Trophoblast cell (in vitro differentiated cells and primary cell): ENCODE measurements at regions not wholly inside any gene's neighbourhood (a gene's known extent, or its start where the extent isn't known, plus 50 kb on each side); places are given as distances from the start of the nearest gene placed in this dataset.

Source experiments
- DNase-seq, 2 donors: peaks; one replicate each; pipeline ENCODE4 v3.0.0-alpha.2; 2016
- H2AFZ ChIP-seq: 2 replicates; pipeline ENCODE4 v1.6.1; 2013; ENCODE audit warnings: low read length, moderate library complexity, mild to moderate bottlenecking; ENCODE audit not compliant: insufficient read depth, poor library complexity
- H2AK5ac ChIP-seq: 2 replicates; pipeline ENCODE4 v1.6.1; 2013; ENCODE audit warnings: mild to moderate bottlenecking, low read length
- H2BK120ac ChIP-seq: 2 replicates; pipeline ENCODE4 v1.6.1; 2013; ENCODE audit warnings: low read length, mild to moderate bottlenecking, moderate library complexity; ENCODE audit not compliant: insufficient read depth, poor library complexity
- H2BK12ac ChIP-seq: 2 replicates; pipeline ENCODE4 v1.6.1; 2013; ENCODE audit warnings: mild to moderate bottlenecking, low read length, moderate library complexity
- H2BK5ac ChIP-seq: 2 replicates; pipeline ENCODE4 v1.6.1; 2013; ENCODE audit warnings: low read length, low read depth, moderate library complexity, mild to moderate bottlenecking; ENCODE audit not compliant: poor library complexity
- H3K14ac ChIP-seq: 2 replicates; pipeline ENCODE4 v1.6.1; 2013; ENCODE audit warnings: mild to moderate bottlenecking, low read length
- H3K18ac ChIP-seq: 2 replicates; pipeline ENCODE4 v1.6.1; 2013; ENCODE audit warnings: mild to moderate bottlenecking, low read length
- H3K23ac ChIP-seq: 2 replicates; pipeline ENCODE4 v1.6.1; 2013; ENCODE audit warnings: low read length
- H3K27ac ChIP-seq: 2 replicates; pipeline ENCODE4 v1.5.1; 2013; ENCODE audit warnings: low read depth, mild to moderate bottlenecking, inconsistent platforms, low read length, moderate library complexity
- H3K27me3 ChIP-seq: 2 replicates; pipeline ENCODE4 v1.6.1; 2013; ENCODE audit warnings: inconsistent platforms, mild to moderate bottlenecking, low read length, moderate library complexity; ENCODE audit not compliant: insufficient read depth
- H3K36me3 ChIP-seq, 2 experiments: 1 replicate in 1 of 2; 2 replicates in 1 of 2; pipeline ENCODE4 v1.6.1; 2013; ENCODE audit warnings: low read length in 2 of 2, mild to moderate bottlenecking in 2 of 2, moderate library complexity in 1 of 2; ENCODE audit not compliant: insufficient read depth in 2 of 2, control insufficient read depth in 1 of 2
- H3K4ac ChIP-seq: 2 replicates; pipeline ENCODE4 v1.6.1; 2013; ENCODE audit warnings: low read depth, mild to moderate bottlenecking, low read length, moderate library complexity
- H3K4me1 ChIP-seq, 2 experiments: 1 replicate in 1 of 2; 2 replicates in 1 of 2; pipeline ENCODE4 v1.6.1; 2013; ENCODE audit warnings: low read length in 2 of 2, mild to moderate bottlenecking in 2 of 2, moderate library complexity in 1 of 2; ENCODE audit not compliant: insufficient read depth in 2 of 2, control insufficient read depth in 1 of 2
- H3K4me2 ChIP-seq: 2 replicates; pipeline ENCODE4 v1.6.1; 2013; ENCODE audit warnings: inconsistent platforms, mild to moderate bottlenecking, low read length, moderate library complexity
- H3K4me3 ChIP-seq: 2 replicates; pipeline ENCODE4 v1.5.1; 2013; ENCODE audit warnings: mild to moderate bottlenecking, low read depth, low read length, inconsistent platforms
- H3K79me1 ChIP-seq: one replicate; pipeline ENCODE4 v1.6.1; 2013; ENCODE audit warnings: low read length
- H3K79me2 ChIP-seq: 2 replicates; pipeline ENCODE4 v1.6.1; 2013; ENCODE audit warnings: low read length, mild to moderate bottlenecking; ENCODE audit not compliant: control insufficient read depth, insufficient read depth, poor library complexity
- H3K9ac ChIP-seq: 2 replicates; pipeline ENCODE4 v1.6.1; 2013; ENCODE audit warnings: mild to moderate bottlenecking, low read length
- H3K9me3 ChIP-seq: 2 replicates; pipeline ENCODE4 v1.6.1; 2013; ENCODE audit warnings: low read depth, mild to moderate bottlenecking, control low read depth, inconsistent platforms, low read length; ENCODE audit not compliant: insufficient read depth
- H4K12ac ChIP-seq: 2 replicates; pipeline ENCODE4 v1.6.1; 2013; ENCODE audit warnings: low read depth, mild to moderate bottlenecking, low read length, moderate library complexity
- H4K8ac ChIP-seq: 2 replicates; pipeline ENCODE4 v1.6.1; 2013; ENCODE audit warnings: low read depth, mild to moderate bottlenecking, low read length, moderate library complexity
- H4K91ac ChIP-seq: one replicate; pipeline ENCODE4 v1.6.1; 2013; ENCODE audit warnings: low read depth, mild to moderate bottlenecking, low read length, moderate library complexity
- whole genome bisulfite sequencing: extraction: QIAGEN DNeasy Blood & Tissue Kit; methylation state at CpG from one replicate; pipeline ENCODE4 v1.1.7; 2013; ENCODE audit warnings: missing lambda C conversion rate; ENCODE audit not compliant: insufficient read length, insufficient coverage; ENCODE audit errors: extremely low coverage; 5-methylcytosine and 5-hydroxymethylcytosine counted together

DNA sequence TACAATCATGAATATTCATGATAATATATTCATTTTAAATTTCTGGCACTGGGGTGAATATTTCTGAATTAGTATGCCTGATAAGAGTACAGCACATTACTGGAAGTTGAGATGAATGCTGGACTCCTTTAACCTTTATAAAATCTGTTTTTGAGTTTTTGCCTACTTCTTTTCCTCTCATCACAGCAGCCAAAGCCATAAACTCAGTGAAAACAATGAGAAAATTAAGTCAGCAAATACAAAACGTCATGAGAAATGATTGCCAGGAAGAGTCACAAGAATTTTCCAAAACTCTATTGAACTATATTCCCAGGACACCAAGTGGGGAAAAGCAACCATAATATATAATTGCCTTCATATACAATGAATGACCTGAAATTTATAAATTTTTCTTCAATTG is 837.6 kb downstream of the TBC1D32 start:
- no peak overlapping the region for H3K4me3 ChIP-seq
- H3K27ac ChIP-seq, result no peak overlapping the region
- no peak for DNase-seq
- no peak overlapping the region for H2BK120ac ChIP-seq
- no peak overlapping the region for H3K23ac ChIP-seq
- no peak overlapping the region for H2BK12ac ChIP-seq
- H3K4me2 ChIP-seq, result no peak overlapping the region
- no peak overlapping the region for H3K18ac ChIP-seq
- no peaks in the 10 kb centered on the region for H3K4me1 ChIP-seq
- H3K79me2 ChIP-seq, result no peaks in the 10 kb centered on the region
- no peak overlapping the region for H2BK5ac ChIP-seq
- no peak overlapping the region for H2AFZ ChIP-seq
- no peaks in the 10 kb centered on the region for H3K36me3 ChIP-seq
- no peak overlapping the region for H4K12ac ChIP-seq
- H3K79me1 ChIP-seq, result no peaks in the 10 kb centered on the region
- no peaks in the 10 kb centered on the region for H3K9me3 ChIP-seq
- no peak overlapping the region for H3K4ac ChIP-seq
- no peak overlapping the region for H2AK5ac ChIP-seq
- no peak overlapping the region for H4K8ac ChIP-seq
- H3K9ac ChIP-seq, result no peak overlapping the region
- no peaks in the 10 kb centered on the region for H3K27me3 ChIP-seq
- no CpG with 5 or more reads among the region's 1 CpG for WGBS
- H4K91ac ChIP-seq, result no peak overlapping the region
- no peak overlapping the region for H3K14ac ChIP-seq

- Histone ChIP-seq H2AK5ac (no peak overlapping the region), H3K27ac (no peak overlapping the region), H3K4me1 (no peaks in the 10 kb centered on the region), H2BK5ac (no peak overlapping the region), H3K4me3 (no peak overlapping the region), H2AFZ (no peak overlapping the region), H3K14ac (no peak overlapping the region), H3K4ac (no peak overlapping the region), H4K12ac (no peak overlapping the region), H3K36me3 (no peaks in the 10 kb centered on the region), H2BK12ac (no peak overlapping the region), H3K4me2 (no peak overlapping the region), H3K9me3 (no peaks in the 10 kb centered on the region), H2BK120ac (no peak overlapping the region), H4K91ac (no peak overlapping the region), H3K18ac (no peak overlapping the region), H3K27me3 (no peaks in the 10 kb centered on the region), H3K9ac (no peak overlapping the region), H3K79me2 (no peaks in the 10 kb centered on the region), H4K8ac (no peak overlapping the region), H3K23ac (no peak overlapping the region), H3K79me1 (no peaks in the 10 kb centered on the region)
- DNase-seq, result no peak
Measured at GRCh38 chr6:120493505-120493904, 840.8 kb downstream of the TBC1D32 start.

GRCh38 chr6:120489941-120490340 is 844.3 kb downstream of the TBC1D32 start:
- Histone ChIP-seq H3K4ac (no peak overlapping the region), H3K4me3 (no peak overlapping the region), H4K91ac (no peak overlapping the region), H3K79me1 (no peaks in the 10 kb centered on the region), H4K8ac (no peak overlapping the region), H3K4me2 (no peak overlapping the region), H3K23ac (no peak overlapping the region), H3K14ac (no peak overlapping the region), H3K36me3 (no peaks in the 10 kb centered on the region), H2AK5ac (no peak overlapping the region), H2AFZ (no peak overlapping the region), H2BK5ac (no peak overlapping the region), H3K79me2 (no peaks in the 10 kb centered on the region), H3K27ac (no peak overlapping the region), H3K18ac (no peak overlapping the region), H3K9ac (no peak overlapping the region), H2BK12ac (no peak overlapping the region), H4K12ac (no peak overlapping the region), H3K4me1 (no peaks in the 10 kb centered on the region), H2BK120ac (no peak overlapping the region), H3K9me3 (no peaks in the 10 kb centered on the region), H3K27me3 (no peaks in the 10 kb centered on the region)
- no CpG with 5 or more reads among the region's 2 CpGs for WGBS
- peak; percentile 75 to 76 for DNase-seq

GRCh38 chr6:120484146-120484545 is 850.1 kb downstream of the TBC1D32 start:
- no peak overlapping the region for H3K4me3 ChIP-seq
- no peak overlapping the region for H3K23ac ChIP-seq
- WGBS, result no CpG with 5 or more reads among the region's 2 CpGs
- no peak overlapping the region for H2BK12ac ChIP-seq
- no peak overlapping the region for H4K8ac ChIP-seq
- no peak overlapping the region for H3K14ac ChIP-seq
- no peak overlapping the region for H3K9ac ChIP-seq
- H2AFZ ChIP-seq, result no peak overlapping the region
- H3K4me1 ChIP-seq, result no peaks in the 10 kb centered on the region
- no peaks in the 10 kb centered on the region for H3K9me3 ChIP-seq
- no peak overlapping the region for H3K4me2 ChIP-seq
- no peaks in the 10 kb centered on the region for H3K79me2 ChIP-seq
- no peak overlapping the region for H4K91ac ChIP-seq
- no peak overlapping the region for H3K27ac ChIP-seq
- H4K12ac ChIP-seq, result no peak overlapping the region
- H2AK5ac ChIP-seq, result no peak overlapping the region
- no peaks in the 10 kb centered on the region for H3K79me1 ChIP-seq
- H3K36me3 ChIP-seq, result no peaks in the 10 kb centered on the region
- H3K18ac ChIP-seq, result no peak overlapping the region
- H2BK120ac ChIP-seq, result no peak overlapping the region
- H2BK5ac ChIP-seq, result no peak overlapping the region
- no peak for DNase-seq
- H3K4ac ChIP-seq, result no peak overlapping the region
- H3K27me3 ChIP-seq, result no peaks in the 10 kb centered on the region
